WTC11 (cell line): ENCODE measurements at regions not wholly inside any gene's neighbourhood (a gene's known extent, or its start where the extent isn't known, plus 50 kb on each side); places are given as distances from the start of the nearest gene placed in this dataset.

ENCODE experiments used
- ATAC-seq: fragments of 200-7000 bp; cut with Tn5 transposase; 2 replicates; pipeline ENCODE4 v1.10.0; 2021; ENCODE audit warnings: mild to moderate bottlenecking, moderate library complexity
- CTCF ChIA-PET: fragments of 300-600 bp; sonication (Branson Sonifier 250); formaldehyde crosslinking; loops from one replicate; lab custom pipeline; 2021; ENCODE audit warnings: antibody characterized with exemption; lab: Charles Lee
- POLR2A ChIA-PET: fragments of 350-600 bp; sonication (Branson Sonifier 250); formaldehyde crosslinking; loops from one replicate; lab custom pipeline; 2021; ENCODE audit warnings: antibody characterized with exemption; lab: Charles Lee
- DNase-seq: peaks from one replicate; pipeline ENCODE4 v3.0.0; 2021; ENCODE audit warnings: low spot score
- H3K27ac Mint-ChIP-seq: 2 replicates; pipeline ENCODE4 v1.8.0; 2021; ENCODE audit warnings: mixed read lengths
- H3K27me3 Mint-ChIP-seq: 2 replicates; pipeline ENCODE4 v1.8.0; 2021; ENCODE audit warnings: low read depth, mild to moderate bottlenecking, moderate library complexity, mixed read lengths
- H3K36me3 Mint-ChIP-seq: 2 replicates; pipeline ENCODE4 v1.8.0; 2021; ENCODE audit warnings: mixed read lengths
- H3K4me1 Mint-ChIP-seq: 2 replicates; pipeline ENCODE4 v1.8.0; 2022; ENCODE audit warnings: mixed read lengths
- H3K4me3 Mint-ChIP-seq: 2 replicates; pipeline ENCODE4 v1.8.0; 2021; ENCODE audit warnings: mild to moderate bottlenecking, moderate library complexity, mixed read lengths
- H3K9me3 Mint-ChIP-seq: 2 replicates; pipeline ENCODE4 v1.8.0; 2021; ENCODE audit warnings: mixed read lengths
- EMX1 ChIP-seq: fragments of 250-450 bp; sonication (Bioruptor Pico); IDR thresholded peaks from 2 replicates; pipeline ENCODE4 v1.8.0; 2021; ENCODE audit warnings: mild to moderate bottlenecking
- FOXP1 ChIP-seq: sonication (generic); formaldehyde crosslinking; IDR thresholded peaks from 2 replicates; pipeline ENCODE4 v1.8.0; 2022; ENCODE audit warnings: missing genetic modification reagents, mild to moderate bottlenecking, moderate library complexity, borderline replicate concordance
- GTF2I ChIP-seq: fragments of 250-450 bp; sonication (Bioruptor Pico); conservative IDR thresholded peaks from 2 replicates; pipeline ENCODE4 v1.4.0; 2021; ENCODE audit warnings: mild to moderate bottlenecking
- JAZF1 ChIP-seq: fragments of 250-450 bp; sonication (Bioruptor Pico); IDR thresholded peaks from 2 replicates; pipeline ENCODE4 v1.9.0; 2021; ENCODE audit warnings: moderate library complexity, mild to moderate bottlenecking, inconsistent platforms
- JUN ChIP-seq: sonication (generic); formaldehyde crosslinking; IDR thresholded peaks from 2 replicates; pipeline ENCODE4 v1.8.0; 2023; ENCODE audit warnings: mild to moderate bottlenecking, missing genetic modification reagents
- NR1H2 ChIP-seq: sonication (generic); formaldehyde crosslinking; IDR thresholded peaks from 2 replicates; pipeline ENCODE4 v1.9.0; 2021; ENCODE audit warnings: mild to moderate bottlenecking, moderate library complexity, missing genetic modification reagents
- NR2C2 ChIP-seq: sonication (generic); formaldehyde crosslinking; IDR thresholded peaks from 2 replicates; pipeline ENCODE4 v1.8.0; 2022; ENCODE audit warnings: mild to moderate bottlenecking, missing genetic modification reagents
- OVOL2 ChIP-seq: fragments of 250-450 bp; sonication (Bioruptor Pico); IDR thresholded peaks from 2 replicates; pipeline ENCODE4 v1.9.0; 2021; ENCODE audit warnings: mild to moderate bottlenecking, borderline replicate concordance
- SP1 ChIP-seq: sonication (generic); formaldehyde crosslinking; conservative IDR thresholded peaks from 2 replicates; pipeline ENCODE4 v1.8.1; 2022; ENCODE audit warnings: missing genetic modification reagents
- TEAD4 ChIP-seq: sonication (generic); formaldehyde crosslinking; IDR thresholded peaks from 2 replicates; pipeline ENCODE4 v1.8.0; 2022; ENCODE audit warnings: mild to moderate bottlenecking, missing genetic modification reagents
- TP53 ChIP-seq: sonication (generic); formaldehyde crosslinking; IDR thresholded peaks from 2 replicates; pipeline ENCODE4 v1.8.1; 2023; ENCODE audit warnings: mild to moderate bottlenecking, missing genetic modification reagents
- ZNF121 ChIP-seq: sonication (generic); formaldehyde crosslinking; IDR thresholded peaks from 2 replicates; pipeline ENCODE4 v1.8.0; 2023; ENCODE audit warnings: missing genetic modification reagents
- TF ChIP-seq, protein P1 (sequence below): fragments of 250-450 bp; sonication (Bioruptor Pico); IDR thresholded peaks from 2 replicates; pipeline ENCODE4 v1.9.0; 2021; ENCODE audit warnings: mild to moderate bottlenecking
- TF ChIP-seq, protein P2 (sequence below): sonication (generic); formaldehyde crosslinking; IDR thresholded peaks from 2 replicates; pipeline ENCODE4 v1.8.1; 2022; ENCODE audit warnings: missing genetic modification reagents, borderline replicate concordance
- TF ChIP-seq, protein P3 (sequence below): sonication (generic); formaldehyde crosslinking; IDR thresholded peaks from 2 replicates; pipeline ENCODE4 v1.8.1; 2023; ENCODE audit warnings: mild to moderate bottlenecking, missing genetic modification reagents, borderline replicate concordance
- TF ChIP-seq, protein P4 (sequence below): sonication (generic); formaldehyde crosslinking; IDR thresholded peaks from 2 replicates; pipeline ENCODE4 v1.8.0; 2022; ENCODE audit warnings: missing genetic modification reagents
- TF ChIP-seq, protein P5 (sequence below): sonication (generic); formaldehyde crosslinking; IDR thresholded peaks from 2 replicates; pipeline ENCODE4 v1.8.1; 2023; ENCODE audit warnings: mild to moderate bottlenecking, missing genetic modification reagents

DNA sequence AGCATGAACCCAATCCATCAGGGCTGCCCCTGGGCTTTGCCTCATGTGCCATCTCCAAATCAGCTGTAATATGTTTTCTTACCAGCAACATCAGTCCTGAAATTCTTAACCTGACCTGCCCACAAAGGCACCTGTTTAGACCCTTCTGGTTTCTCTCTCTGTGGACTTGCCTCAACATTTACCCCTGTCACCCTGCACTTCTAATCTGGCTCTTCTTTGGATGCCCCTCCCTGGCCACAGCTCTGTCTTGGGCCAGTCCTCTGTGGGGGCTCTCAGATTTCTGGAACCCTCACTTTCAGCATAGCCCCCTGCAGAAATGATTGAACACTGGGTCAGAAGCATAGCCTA lies 168.7 kb upstream of the STAC start:
- H3K27ac Mint-ChIP-seq: no peak overlapping the region

More for the DNA sequence above, 168.7 kb upstream of the STAC start:
- Mint-ChIP-seq H3K36me3 (no peaks in the 10 kb centered on the region), H3K9me3 (no peaks in the 10 kb centered on the region), H3K4me3 (no peak overlapping the region), H3K4me1 (peaks cover 12% of the 10 kb centered on the region)
- DNase-seq: no peak
- CTCF ChIA-PET: no interaction called here
- TF ChIP-seq, protein P1, sequence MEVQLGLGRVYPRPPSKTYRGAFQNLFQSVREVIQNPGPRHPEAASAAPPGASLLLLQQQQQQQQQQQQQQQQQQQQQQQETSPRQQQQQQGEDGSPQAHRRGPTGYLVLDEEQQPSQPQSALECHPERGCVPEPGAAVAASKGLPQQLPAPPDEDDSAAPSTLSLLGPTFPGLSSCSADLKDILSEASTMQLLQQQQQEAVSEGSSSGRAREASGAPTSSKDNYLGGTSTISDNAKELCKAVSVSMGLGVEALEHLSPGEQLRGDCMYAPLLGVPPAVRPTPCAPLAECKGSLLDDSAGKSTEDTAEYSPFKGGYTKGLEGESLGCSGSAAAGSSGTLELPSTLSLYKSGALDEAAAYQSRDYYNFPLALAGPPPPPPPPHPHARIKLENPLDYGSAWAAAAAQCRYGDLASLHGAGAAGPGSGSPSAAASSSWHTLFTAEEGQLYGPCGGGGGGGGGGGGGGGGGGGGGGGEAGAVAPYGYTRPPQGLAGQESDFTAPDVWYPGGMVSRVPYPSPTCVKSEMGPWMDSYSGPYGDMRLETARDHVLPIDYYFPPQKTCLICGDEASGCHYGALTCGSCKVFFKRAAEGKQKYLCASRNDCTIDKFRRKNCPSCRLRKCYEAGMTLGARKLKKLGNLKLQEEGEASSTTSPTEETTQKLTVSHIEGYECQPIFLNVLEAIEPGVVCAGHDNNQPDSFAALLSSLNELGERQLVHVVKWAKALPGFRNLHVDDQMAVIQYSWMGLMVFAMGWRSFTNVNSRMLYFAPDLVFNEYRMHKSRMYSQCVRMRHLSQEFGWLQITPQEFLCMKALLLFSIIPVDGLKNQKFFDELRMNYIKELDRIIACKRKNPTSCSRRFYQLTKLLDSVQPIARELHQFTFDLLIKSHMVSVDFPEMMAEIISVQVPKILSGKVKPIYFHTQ (CRISPR knock-in tag): no peak
- TF ChIP-seq TP53 (CRISPR knock-in tag) (no peak), EMX1 (CRISPR knock-in tag) (no peak), JUN (no peak), OVOL2 (CRISPR knock-in tag) (no peak), ZNF121 (CRISPR knock-in tag) (no peak), TEAD4 (CRISPR knock-in tag) (no peak), SP1 (CRISPR knock-in tag) (no peak), FOXP1 (no peak), JAZF1 (no peak), GTF2I (no peak), NR2C2 (CRISPR knock-in tag) (no peak), NR1H2 (no peak)
- TF ChIP-seq, protein P2, sequence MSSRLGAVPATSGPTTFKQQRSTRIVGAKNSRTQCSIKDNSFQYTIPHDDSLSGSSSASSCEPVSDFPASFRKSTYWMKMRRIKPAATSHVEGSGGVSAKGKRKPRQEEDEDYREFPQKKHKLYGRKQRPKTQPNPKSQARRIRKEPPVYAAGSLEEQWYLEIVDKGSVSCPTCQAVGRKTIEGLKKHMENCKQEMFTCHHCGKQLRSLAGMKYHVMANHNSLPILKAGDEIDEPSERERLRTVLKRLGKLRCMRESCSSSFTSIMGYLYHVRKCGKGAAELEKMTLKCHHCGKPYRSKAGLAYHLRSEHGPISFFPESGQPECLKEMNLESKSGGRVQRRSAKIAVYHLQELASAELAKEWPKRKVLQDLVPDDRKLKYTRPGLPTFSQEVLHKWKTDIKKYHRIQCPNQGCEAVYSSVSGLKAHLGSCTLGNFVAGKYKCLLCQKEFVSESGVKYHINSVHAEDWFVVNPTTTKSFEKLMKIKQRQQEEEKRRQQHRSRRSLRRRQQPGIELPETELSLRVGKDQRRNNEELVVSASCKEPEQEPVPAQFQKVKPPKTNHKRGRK: no peak
- TF ChIP-seq, protein P3, sequence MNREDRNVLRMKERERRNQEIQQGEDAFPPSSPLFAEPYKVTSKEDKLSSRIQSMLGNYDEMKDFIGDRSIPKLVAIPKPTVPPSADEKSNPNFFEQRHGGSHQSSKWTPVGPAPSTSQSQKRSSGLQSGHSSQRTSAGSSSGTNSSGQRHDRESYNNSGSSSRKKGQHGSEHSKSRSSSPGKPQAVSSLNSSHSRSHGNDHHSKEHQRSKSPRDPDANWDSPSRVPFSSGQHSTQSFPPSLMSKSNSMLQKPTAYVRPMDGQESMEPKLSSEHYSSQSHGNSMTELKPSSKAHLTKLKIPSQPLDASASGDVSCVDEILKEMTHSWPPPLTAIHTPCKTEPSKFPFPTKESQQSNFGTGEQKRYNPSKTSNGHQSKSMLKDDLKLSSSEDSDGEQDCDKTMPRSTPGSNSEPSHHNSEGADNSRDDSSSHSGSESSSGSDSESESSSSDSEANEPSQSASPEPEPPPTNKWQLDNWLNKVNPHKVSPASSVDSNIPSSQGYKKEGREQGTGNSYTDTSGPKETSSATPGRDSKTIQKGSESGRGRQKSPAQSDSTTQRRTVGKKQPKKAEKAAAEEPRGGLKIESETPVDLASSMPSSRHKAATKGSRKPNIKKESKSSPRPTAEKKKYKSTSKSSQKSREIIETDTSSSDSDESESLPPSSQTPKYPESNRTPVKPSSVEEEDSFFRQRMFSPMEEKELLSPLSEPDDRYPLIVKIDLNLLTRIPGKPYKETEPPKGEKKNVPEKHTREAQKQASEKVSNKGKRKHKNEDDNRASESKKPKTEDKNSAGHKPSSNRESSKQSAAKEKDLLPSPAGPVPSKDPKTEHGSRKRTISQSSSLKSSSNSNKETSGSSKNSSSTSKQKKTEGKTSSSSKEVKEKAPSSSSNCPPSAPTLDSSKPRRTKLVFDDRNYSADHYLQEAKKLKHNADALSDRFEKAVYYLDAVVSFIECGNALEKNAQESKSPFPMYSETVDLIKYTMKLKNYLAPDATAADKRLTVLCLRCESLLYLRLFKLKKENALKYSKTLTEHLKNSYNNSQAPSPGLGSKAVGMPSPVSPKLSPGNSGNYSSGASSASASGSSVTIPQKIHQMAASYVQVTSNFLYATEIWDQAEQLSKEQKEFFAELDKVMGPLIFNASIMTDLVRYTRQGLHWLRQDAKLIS (CRISPR knock-in tag): no peak
- TF ChIP-seq, protein P4, sequence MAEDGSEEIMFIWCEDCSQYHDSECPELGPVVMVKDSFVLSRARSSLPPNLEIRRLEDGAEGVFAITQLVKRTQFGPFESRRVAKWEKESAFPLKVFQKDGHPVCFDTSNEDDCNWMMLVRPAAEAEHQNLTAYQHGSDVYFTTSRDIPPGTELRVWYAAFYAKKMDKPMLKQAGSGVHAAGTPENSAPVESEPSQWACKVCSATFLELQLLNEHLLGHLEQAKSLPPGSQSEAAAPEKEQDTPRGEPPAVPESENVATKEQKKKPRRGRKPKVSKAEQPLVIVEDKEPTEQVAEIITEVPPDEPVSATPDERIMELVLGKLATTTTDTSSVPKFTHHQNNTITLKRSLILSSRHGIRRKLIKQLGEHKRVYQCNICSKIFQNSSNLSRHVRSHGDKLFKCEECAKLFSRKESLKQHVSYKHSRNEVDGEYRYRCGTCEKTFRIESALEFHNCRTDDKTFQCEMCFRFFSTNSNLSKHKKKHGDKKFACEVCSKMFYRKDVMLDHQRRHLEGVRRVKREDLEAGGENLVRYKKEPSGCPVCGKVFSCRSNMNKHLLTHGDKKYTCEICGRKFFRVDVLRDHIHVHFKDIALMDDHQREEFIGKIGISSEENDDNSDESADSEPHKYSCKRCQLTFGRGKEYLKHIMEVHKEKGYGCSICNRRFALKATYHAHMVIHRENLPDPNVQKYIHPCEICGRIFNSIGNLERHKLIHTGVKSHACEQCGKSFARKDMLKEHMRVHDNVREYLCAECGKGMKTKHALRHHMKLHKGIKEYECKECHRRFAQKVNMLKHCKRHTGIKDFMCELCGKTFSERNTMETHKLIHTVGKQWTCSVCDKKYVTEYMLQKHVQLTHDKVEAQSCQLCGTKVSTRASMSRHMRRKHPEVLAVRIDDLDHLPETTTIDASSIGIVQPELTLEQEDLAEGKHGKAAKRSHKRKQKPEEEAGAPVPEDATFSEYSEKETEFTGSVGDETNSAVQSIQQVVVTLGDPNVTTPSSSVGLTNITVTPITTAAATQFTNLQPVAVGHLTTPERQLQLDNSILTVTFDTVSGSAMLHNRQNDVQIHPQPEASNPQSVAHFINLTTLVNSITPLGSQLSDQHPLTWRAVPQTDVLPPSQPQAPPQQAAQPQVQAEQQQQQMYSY: no peak
- TF ChIP-seq, protein P5, sequence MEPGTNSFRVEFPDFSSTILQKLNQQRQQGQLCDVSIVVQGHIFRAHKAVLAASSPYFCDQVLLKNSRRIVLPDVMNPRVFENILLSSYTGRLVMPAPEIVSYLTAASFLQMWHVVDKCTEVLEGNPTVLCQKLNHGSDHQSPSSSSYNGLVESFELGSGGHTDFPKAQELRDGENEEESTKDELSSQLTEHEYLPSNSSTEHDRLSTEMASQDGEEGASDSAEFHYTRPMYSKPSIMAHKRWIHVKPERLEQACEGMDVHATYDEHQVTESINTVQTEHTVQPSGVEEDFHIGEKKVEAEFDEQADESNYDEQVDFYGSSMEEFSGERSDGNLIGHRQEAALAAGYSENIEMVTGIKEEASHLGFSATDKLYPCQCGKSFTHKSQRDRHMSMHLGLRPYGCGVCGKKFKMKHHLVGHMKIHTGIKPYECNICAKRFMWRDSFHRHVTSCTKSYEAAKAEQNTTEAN (CRISPR knock-in tag): no peak
- TF ChIP-seq, all 79 proteins: peak for 0
- no peak for ATAC-seq
- POLR2A ChIA-PET: no interaction called here
- H3K27me3 Mint-ChIP-seq: no peaks in the 10 kb centered on the region
